ENCODE measurements at regions not wholly inside any gene's neighbourhood (a gene's known extent, or its start where the extent isn't known, plus 50 kb on each side); places are given as distances from the start of the nearest gene placed in this dataset.
A peak's percentile ranks its signal among the peaks of the same experiment; 100 is the strongest.

GRCh38 chr15:70426096-70426821 is 328.5 kb upstream of the TLE3 start:
- ATAC-seq (no peak), DNase-seq (no peak)

- peak; percentile 58 for ATAC-seq
- peak; percentile 23 for DNase-seq
These were observed 327.3 kb upstream of the TLE3 start for GRCh38 chr15:70424937-70425411.

- DNase-seq = no peak
- ATAC-seq = no peak
These were observed 325.6 kb upstream of the TLE3 start for GRCh38 chr15:70423267-70423666.

DNA sequence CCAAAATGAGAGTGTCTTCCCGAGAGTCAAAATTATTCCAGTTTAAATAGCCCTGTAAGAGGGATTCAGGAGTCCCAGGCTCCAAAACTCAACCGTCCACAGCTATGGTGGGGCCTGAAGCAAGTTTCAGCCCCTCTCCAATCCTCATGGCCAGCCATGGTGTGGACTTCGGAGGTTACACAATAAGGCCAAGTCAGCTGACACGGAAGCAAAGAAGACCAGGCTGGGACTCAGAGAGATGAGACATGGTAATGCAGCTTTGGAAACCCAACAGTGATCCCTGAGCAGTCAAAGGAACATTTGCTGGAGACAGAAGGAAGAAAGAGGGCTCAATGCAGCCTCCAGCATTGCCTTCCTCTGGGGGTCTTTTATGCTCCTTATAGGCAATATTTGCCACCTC is 324.6 kb upstream of the TLE3 start:
- DNase-seq (no peak), ATAC-seq (no peak)

DNA sequence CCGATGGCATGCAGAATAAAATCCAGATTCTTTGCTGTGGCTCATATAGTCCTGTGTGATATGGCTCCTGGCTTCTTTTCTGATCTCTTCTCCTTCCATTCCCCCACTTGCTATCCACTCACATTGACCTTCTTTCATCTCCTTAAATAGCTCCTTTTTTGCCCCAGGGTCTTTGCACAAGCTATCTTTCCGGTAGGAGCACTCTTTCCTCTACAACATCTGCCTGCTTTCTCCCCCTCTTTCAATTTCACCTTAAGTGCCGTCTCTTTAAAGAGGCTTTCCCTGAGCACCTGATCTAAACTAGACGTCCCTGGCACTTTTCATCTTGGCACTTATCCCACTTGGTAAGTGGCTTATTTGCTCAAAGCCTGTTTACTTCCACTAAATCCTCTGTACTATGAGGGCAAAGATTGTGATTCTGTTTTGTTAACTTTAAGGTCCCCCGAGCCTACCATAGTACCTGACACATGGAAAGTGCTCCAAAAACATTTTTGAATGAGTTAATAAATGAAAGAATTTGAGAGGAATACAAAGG is 323.3 kb upstream of the TLE3 start:
- no peak for DNase-seq
- no peak for ATAC-seq

DNA sequence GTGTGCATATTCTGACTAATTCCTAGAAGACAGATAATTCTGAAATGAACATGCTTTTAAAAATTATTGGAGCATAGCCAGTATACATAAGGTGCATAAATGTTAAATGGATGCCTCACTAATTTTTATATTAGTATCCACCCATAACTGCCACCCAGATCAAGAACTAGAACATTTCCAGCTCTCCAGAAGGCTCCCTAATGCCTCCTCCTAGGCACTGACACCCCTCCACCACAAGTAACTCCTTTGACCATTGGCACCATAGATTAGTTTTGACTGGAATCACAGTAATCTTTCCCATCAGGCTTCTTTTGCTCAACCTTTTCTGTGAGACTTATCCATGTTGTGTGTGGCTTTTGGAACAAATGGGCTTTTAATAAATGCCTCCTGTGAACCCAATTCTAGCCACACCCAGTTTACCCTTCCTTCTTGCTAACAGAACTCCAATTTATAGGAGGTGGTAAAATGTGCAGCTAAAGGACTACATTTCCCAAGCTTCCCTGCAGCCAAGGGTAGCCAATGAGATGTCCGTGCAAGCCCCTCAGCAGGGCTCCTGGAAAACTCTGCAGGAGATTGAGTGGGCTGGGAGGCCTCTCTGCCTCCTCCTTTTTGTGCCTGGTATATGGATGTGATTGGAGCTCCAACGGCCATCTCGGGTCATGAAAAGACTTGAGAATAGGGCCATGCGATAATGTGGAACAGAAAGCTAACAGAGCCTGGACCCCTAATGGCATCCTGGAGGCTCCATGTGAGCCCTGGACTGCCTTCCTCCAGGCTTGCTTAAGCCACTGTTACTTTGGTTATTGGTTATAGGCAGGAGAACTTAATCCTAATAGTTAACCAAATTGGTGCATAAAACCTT is 322.6 kb upstream of the TLE3 start:
- DNase-seq (no peak), ATAC-seq (no peak)

DNA sequence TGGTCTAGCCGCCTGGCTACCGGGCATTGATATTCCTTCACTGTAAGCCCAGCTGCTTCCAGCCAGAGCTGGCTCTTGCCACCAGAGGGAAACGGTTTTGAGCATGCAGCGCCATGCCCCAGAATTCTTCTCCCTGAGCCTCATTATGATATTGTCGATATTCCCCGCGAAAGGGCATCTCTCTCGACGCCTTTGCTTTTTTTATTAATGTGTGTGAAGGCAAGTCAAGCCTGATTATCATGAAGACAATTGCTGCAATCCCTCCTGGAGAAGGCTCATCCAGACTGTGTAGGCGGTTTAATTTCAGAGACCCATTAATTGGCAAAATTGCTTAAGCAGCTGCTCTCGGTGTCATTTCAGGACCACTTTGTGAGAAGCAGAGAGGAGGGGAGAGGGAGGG is 321.2 kb upstream of the TLE3 start:
- no peak for ATAC-seq
- no peak for DNase-seq

DNA sequence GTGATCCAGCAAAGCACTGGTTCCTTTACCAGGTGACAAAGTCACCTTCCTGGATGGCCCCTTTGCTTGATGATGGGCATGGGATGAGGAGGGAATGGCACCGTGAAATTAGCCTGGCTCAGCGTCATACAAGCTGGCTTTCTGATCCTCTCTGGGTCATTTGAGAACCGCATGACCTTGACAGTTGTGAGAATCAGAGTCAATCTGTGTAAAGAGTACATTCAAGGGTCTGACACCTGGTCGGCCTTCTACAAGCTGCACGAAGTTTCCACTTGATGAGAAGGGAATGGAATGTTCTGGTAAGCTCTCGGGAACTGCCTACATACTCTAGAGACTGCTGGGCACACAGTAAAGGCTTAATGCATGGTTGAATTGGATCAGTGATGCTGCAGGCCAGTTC is 319.8 kb upstream of the TLE3 start:
- DNase-seq (no peak), ATAC-seq (no peak)

DNA sequence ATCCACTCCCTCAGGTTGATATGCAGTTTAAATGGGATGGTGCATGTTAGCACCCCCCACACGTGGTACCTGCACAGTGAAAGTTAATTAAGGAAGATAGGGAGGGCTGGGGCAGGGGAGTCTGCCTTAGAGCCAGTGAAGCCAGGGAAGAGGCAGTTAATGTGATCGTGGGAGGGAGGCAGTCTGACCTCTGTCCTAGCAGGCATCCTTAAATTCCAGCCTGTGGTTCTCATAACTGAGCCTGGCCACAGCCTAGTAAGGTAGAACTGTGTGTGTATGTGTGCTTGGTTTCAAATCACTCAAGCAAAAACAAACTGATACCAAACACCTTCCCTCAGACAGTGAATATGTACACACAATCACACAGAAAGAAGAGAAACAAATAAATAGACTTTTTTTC is 319.1 kb upstream of the TLE3 start:
- ATAC-seq = no peak

GRCh38 chr15:70415398-70415797 is 317.7 kb upstream of the TLE3 start:
- DNase-seq (no peak), ATAC-seq (no peak)

More for the DNA sequence above, 319.1 kb upstream of the TLE3 start:
- DNase-seq = no peak

DNA sequence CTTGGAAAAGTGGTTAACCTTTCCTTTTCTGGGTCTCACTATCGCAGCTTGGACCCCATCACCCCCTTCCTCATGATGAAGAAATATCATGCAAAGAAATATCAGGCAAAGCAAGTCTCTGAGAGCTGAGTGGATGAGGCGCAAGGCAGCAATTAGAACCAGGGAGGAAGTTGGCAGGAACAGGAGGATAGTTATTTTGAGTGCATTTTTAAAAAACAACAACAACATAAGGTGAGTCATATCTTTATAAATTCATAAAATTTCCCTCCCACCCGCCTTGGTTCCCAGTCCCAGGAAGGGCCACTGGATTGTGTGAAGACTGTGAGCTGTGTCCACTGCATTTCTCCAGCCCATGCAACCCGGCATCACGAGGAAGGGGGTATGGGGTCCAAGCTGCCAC is 316.9 kb upstream of the TLE3 start:
- DNase-seq (no peak), ATAC-seq (no peak)

GRCh38 chr15:70412794-70413193 is 315.1 kb upstream of the TLE3 start:
- DNase-seq (no peak), ATAC-seq (no peak)

GRCh38 chr15:70411143-70411863 is 313.6 kb upstream of the TLE3 start:
- DNase-seq (no peak), ATAC-seq (no peak)

- ATAC-seq (no peak), DNase-seq (no peak)
These were observed 312.8 kb upstream of the TLE3 start for GRCh38 chr15:70410371-70410985.

GRCh38 chr15:70409388-70409787 is 311.7 kb upstream of the TLE3 start:
- DNase-seq (no peak), ATAC-seq (no peak)

DNA sequence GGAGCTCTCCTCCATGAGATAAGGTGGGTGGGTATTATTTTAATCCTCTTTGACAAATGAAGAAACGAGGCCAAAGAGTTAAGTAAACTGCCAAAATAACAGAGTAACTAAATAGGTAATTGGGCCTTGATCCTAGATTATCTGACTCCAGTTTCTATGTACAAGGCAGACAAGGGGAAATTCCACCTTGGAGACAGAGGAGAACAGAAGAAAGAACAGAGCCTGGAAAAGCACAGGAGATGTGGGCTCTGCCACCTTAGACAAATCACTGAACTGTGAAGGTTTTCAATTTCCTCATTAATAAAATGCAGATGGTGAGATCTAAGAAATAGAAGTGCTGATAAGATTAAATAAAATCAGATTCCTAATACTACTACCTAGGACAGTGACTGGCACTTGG is 310.2 kb upstream of the TLE3 start:
- ATAC-seq (no peak), DNase-seq (no peak)

DNA sequence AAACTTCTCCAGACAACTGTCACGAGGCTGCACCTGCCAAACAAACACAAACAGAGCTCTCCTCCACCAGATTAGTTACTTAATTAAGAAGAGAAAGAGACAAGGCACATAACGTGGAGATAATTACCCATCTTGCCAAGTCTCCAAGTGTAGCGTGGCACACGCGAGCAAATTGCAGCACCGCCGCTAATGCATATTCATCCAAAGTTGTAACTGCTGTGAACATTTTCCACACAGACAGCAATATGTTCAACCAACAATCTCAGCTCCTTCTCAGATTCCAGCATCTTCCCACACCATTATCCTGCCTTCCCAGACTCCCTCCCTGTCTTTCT is 309.6 kb upstream of the TLE3 start:
- ATAC-seq (no peak), DNase-seq (no peak)

DNA sequence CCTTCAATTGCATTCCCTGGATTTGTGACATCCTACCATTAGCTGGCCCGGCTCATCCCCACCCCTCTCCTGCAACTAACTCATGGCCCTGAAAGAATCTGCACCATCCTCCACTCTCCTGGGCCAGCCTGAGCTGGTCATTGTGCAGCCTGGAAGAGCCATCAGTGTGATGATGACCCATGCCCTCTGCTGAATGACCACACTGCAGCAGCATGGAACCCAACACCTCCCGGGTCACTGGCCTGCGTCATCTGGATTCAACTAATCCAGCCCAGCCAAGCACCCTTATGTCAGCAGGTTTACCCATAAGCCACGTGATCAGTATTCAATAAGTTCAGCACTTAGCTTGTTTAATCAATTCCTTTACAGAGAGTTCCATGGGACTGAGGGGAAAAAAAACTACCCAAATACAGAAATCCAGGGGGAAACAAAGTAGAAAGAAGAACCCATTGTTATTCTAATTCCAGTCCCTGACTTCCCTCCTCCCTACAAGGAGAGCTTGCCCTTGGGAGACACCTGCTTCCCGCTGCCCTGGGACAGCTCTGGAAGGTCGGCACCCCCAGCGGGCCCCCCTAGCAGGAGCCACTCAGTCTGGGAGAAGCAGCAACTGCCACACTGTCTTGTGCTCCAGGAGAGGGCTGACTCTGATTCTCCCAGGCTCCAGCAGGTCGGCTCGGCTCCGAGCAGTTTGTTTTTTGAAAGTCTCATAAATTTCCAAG is 309.1 kb upstream of the TLE3 start:
- ATAC-seq (no peak), DNase-seq (no peak)

GRCh38 chr15:70401709-70402108 is 304.0 kb upstream of the TLE3 start:
- no peak for DNase-seq
- no peak for ATAC-seq

DNA sequence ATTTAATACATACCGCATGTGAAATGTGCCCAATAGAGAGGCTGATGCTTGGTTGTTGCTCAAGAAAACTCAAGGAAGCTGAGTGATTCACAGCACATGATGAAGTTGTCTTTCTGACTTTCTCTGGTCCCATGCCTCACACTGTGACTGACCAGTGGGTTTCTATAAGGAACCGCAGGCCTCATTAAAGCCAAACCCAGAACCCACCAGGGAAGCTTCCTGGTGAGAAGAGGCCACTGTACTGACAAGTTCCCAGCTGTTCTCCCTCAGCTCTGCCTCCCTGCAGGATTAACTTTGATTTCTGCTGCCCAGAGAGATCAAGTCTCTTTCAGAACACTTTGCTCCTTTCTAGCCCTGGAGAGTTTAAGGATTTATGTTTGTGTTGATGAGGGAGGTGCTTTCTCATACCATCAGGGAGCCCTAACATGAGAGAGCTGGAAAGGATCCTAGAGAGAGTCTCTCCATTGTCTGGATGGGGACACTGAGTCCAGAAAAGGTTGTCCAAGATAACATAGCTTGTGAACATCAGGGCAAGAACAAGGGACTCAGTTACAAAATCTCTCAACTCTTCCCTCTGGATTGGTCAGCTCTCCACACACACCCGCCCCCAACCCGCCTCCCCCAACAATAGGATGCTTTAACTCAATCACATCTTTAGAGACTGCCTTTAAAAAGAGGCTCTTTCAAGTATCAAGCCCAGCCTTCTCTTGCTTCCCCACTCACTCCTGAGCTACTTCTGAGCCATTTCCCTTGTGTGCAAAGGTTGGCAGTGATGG is 303.2 kb upstream of the TLE3 start:
- ATAC-seq = no peak
- no peak for DNase-seq

DNA sequence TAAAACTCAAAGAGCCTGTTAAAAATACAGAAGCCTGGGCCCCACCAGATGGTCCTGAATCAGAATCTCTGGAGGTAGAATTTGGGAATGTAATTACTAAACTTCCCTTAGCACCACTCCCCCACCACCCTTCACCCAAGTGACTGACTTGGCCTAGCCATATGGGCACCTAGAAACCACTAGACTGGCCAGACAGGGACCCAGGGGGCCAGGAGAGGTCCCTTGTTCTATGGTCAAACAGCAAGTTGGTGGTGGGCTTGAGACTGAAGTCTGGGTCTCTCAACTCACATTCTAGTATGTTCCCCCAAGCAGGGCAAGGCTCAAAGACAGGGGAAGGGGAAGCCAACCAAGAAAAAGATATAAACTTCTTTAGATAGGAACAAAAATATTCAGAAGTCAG is 301.5 kb upstream of the TLE3 start:
- DNase-seq = no peak
- ATAC-seq = no peak
